ENCODE measurements at regions not wholly inside any gene's neighbourhood (a gene's known extent, or its start where the extent isn't known, plus 50 kb on each side); places are given as distances from the start of the nearest gene placed in this dataset.

DNA sequence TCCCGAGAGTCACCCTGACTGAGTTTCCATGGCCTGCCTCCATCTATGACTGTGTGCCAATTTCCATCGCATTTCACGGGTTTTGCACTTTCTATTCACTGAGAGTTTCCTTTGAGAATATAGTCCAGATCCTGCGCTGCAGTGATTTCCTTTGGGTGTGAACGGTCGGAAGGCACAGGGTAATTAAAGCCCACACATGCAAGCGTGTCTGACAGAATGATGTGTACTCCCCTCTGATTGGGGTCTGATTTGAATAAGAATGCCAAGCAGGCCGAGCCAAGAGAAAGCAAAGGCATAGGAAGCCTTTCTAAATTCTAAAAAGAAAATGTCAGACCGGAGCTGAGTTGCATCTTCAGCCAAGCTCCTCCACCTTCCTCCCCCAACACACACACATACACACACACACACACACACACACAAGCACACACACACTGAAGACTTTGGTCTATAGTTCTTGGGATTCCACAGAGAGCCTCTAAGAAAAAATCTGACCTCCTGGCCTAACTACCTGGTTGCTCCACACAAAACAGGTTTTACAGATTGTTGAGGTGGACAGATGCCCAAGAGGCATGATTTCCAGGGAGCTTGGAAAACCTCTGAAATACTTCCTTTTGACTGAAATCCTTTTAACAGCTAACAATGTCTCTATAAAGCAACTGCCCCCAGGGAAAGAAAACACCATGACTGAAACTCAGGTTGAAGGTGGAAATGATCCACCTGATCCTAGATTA is 59.7 kb upstream of the LRRN1 start:
- TF ChIP-seq POLR2A (IDR thresholded peaks at IDR 0.05; ENCODE audit: low read depth, low read length) (no peak), POLR2AphosphoS5 (IDR thresholded peaks at IDR 0.05; ENCODE audit: low read depth, low read length) (no peak), SPI1 (IDR thresholded peaks at IDR 0.05; ENCODE audit: low read depth, low read length) (no peak), TAF1 (IDR thresholded peaks at IDR 0.05; ENCODE audit: low read depth, low read length) (no peak), PAX5 (IDR thresholded peaks at IDR 0.05; ENCODE audit: insufficient read depth, low read length, severe bottlenecking) (no peak)
